A673 (cell line): ENCODE measurements at regions not wholly inside any gene's neighbourhood (a gene's known extent, or its start where the extent isn't known, plus 50 kb on each side); places are given as distances from the start of the nearest gene placed in this dataset.

Experiments used
- EZH2 ChIP-seq: fragments of 200-600 bp; sonication (generic); IDR thresholded peaks from 2 replicates; pipeline ENCODE4 v1.6.1; 2017; ENCODE audit warnings: borderline replicate concordance, low read depth, mild to moderate bottlenecking, mixed read lengths, antibody characterized with exemption, low read length; ENCODE audit not compliant: poor library complexity, severe bottlenecking
- TF ChIP-seq, protein P1 (sequence below): fragments of 300-800, 200-600 bp; sonication (generic); conservative IDR thresholded peaks from 2 replicates; pipeline ENCODE4 v1.5.1; 2017; ENCODE audit warnings: low read depth, mild to moderate bottlenecking, antibody characterized with exemption, low read length, moderate library complexity, mixed read lengths

DNA sequence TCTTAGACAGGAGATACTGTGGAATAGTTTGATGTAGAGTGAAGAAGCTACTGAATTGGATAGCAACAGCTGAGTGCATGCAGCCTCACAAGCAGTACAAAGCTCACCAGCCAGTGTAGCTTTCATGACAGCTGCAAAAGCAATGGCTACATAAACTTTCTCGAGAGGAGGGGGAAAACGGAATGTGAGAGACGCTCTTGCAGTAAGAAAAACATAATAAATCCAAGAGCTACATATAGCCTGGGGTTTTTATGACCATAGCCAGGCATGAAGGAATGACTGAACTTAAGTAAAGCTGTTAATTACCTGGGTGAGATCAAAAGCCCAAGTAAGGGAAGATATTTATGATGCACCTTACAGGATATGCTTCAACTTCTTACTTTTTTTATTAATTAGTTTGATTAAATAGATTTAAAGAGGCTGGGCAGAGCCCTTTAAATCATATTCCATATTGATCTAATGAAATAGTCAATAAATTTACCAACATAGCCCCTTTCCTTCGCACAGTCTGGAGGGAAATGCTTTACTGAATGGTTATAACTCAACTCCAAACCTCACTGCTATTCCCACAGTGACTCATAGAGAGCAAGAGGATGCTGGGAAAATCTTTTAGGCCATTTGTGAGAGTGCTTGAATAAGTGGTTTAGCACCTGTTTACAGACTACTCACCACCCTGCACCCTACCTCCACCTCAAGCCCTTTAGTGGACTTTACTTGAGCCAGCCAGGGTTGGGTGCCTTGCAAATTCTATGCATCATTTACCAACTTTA, 407.2 kb upstream of the CLINT1 start:
- TF ChIP-seq, protein P1, sequence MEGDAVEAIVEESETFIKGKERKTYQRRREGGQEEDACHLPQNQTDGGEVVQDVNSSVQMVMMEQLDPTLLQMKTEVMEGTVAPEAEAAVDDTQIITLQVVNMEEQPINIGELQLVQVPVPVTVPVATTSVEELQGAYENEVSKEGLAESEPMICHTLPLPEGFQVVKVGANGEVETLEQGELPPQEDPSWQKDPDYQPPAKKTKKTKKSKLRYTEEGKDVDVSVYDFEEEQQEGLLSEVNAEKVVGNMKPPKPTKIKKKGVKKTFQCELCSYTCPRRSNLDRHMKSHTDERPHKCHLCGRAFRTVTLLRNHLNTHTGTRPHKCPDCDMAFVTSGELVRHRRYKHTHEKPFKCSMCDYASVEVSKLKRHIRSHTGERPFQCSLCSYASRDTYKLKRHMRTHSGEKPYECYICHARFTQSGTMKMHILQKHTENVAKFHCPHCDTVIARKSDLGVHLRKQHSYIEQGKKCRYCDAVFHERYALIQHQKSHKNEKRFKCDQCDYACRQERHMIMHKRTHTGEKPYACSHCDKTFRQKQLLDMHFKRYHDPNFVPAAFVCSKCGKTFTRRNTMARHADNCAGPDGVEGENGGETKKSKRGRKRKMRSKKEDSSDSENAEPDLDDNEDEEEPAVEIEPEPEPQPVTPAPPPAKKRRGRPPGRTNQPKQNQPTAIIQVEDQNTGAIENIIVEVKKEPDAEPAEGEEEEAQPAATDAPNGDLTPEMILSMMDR: no peak
- no peak for TF ChIP-seq EZH2
